KMS-11 (cell line): ENCODE measurements at regions not wholly inside any gene's neighbourhood (a gene's known extent, or its start where the extent isn't known, plus 50 kb on each side); places are given as distances from the start of the nearest gene placed in this dataset.
"Not testable (repeated sequence)": the region's sequence is repeated elsewhere in the genome, so short reads cannot be mapped to it uniquely, and the experiment has no call there.

ENCODE experiments used
- H2AFZ ChIP-seq: fragments of 200-600 bp; sonication (generic); 2 replicates; pipeline ENCODE4 v1.6.1; 2016; ENCODE audit warnings: antibody characterized with exemption, mixed run types, low read depth
- H3K27ac ChIP-seq: fragments of 200-600 bp; sonication (generic); 2 replicates; pipeline ENCODE4 v1.6.1; 2016; ENCODE audit warnings: mild to moderate bottlenecking, mixed run types
- H3K27me3 ChIP-seq: fragments of 200-600 bp; sonication (generic); 2 replicates; pipeline ENCODE4 v1.6.1; 2017; ENCODE audit warnings: mild to moderate bottlenecking, low read depth, mixed run types, moderate library complexity; ENCODE audit not compliant: insufficient read depth
- H3K36me3 ChIP-seq: fragments of 200-600 bp; sonication (generic); 2 replicates; pipeline ENCODE4 v1.6.1; 2017; ENCODE audit warnings: mild to moderate bottlenecking, mixed run types; ENCODE audit not compliant: insufficient read depth
- H3K4me1 ChIP-seq: fragments of 200-600 bp; sonication (generic); 2 replicates; pipeline ENCODE4 v1.6.1; 2016; ENCODE audit warnings: mild to moderate bottlenecking, low read depth, mixed run types; ENCODE audit not compliant: poor library complexity, severe bottlenecking
- H3K4me2 ChIP-seq: fragments of 200-600 bp; sonication (generic); 2 replicates; pipeline ENCODE4 v1.7.0; 2016; ENCODE audit warnings: mild to moderate bottlenecking, mixed run types
- H3K4me3 ChIP-seq: fragments of 200-600 bp; sonication (generic); IDR thresholded peaks from 2 replicates; pipeline ENCODE4 v1.6.1; 2017; ENCODE audit warnings: low read depth, low read length, mixed read lengths; ENCODE audit not compliant: insufficient read depth
- H3K79me2 ChIP-seq: fragments of 200-600 bp; sonication (generic); 2 replicates; pipeline ENCODE4 v1.6.1; 2016; ENCODE audit warnings: low read depth, mixed run types; ENCODE audit not compliant: insufficient read depth
- H3K9ac ChIP-seq: fragments of 200-600 bp; sonication (generic); 2 replicates; pipeline ENCODE4 v1.6.1; 2016; ENCODE audit warnings: mild to moderate bottlenecking, mixed run types
- H4K20me1 ChIP-seq: fragments of 200-600 bp; sonication (generic); 2 replicates; pipeline ENCODE4 v1.6.1; 2016; ENCODE audit warnings: mild to moderate bottlenecking, mixed run types; ENCODE audit not compliant: insufficient read depth
- TF ChIP-seq, protein P1 (sequence below): fragments of 200-600 bp; sonication (generic); conservative IDR thresholded peaks from 2 replicates; pipeline ENCODE4 v1.6.1; 2017; ENCODE audit warnings: low read depth, mild to moderate bottlenecking, antibody characterized with exemption, low read length, moderate library complexity, mixed read lengths

DNA sequence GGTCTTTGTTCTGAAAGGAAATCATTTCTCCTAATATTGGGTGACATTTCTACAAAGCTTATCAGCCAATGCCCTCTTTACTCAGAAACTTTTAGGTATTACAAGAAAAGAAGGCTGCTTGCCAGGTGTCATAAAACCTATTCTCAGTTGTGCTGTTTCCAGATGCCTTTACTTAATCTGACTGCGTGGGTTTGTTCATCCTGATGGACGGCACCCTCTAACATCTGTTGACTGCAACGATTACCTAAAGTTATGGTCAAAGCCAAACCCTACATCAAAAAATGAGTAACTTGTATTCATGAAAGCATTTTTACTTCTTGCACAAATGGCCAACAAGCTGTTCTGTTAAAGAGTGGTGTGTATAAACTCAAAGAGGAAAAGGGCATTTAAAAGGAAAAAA lies 207.7 kb upstream of the PDZRN3 start:
- Histone ChIP-seq H3K36me3 (no peaks in the 10 kb centered on the region), H3K4me2 (no peak overlapping the region), H3K27me3 (no peaks in the 10 kb centered on the region), H4K20me1 (no peaks in the 10 kb centered on the region), H2AFZ (no peak overlapping the region), H3K27ac (no peak overlapping the region), H3K4me1 (no peaks in the 10 kb centered on the region), H3K79me2 (no peaks in the 10 kb centered on the region), H3K9ac (no peak overlapping the region), H3K4me3 (no peak overlapping the region)
- TF ChIP-seq, protein P1, sequence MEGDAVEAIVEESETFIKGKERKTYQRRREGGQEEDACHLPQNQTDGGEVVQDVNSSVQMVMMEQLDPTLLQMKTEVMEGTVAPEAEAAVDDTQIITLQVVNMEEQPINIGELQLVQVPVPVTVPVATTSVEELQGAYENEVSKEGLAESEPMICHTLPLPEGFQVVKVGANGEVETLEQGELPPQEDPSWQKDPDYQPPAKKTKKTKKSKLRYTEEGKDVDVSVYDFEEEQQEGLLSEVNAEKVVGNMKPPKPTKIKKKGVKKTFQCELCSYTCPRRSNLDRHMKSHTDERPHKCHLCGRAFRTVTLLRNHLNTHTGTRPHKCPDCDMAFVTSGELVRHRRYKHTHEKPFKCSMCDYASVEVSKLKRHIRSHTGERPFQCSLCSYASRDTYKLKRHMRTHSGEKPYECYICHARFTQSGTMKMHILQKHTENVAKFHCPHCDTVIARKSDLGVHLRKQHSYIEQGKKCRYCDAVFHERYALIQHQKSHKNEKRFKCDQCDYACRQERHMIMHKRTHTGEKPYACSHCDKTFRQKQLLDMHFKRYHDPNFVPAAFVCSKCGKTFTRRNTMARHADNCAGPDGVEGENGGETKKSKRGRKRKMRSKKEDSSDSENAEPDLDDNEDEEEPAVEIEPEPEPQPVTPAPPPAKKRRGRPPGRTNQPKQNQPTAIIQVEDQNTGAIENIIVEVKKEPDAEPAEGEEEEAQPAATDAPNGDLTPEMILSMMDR, result no peak

DNA sequence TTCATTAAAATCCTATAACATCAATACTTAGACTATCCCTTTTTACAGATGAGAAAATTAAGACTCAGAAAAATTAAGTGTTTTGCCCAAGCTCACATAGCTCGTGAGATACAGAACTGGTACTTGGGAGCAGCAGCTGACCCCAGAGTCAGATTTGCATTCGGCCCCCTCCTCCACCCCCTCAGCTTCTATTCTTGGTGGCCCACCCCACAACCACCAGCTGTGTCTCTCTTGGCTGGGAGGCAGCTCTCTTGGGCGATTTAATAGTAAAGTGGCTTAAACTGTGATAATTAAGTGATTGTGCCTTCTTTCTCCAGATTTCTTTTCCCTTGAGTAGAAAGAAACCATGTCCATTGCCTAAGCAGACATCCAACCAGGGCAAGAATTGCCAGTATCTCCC lies 203.6 kb upstream of the PDZRN3 start:
- Histone ChIP-seq H3K27me3 (no peaks in the 10 kb centered on the region), H3K79me2 (no peaks in the 10 kb centered on the region), H2AFZ (no peak overlapping the region), H3K27ac (no peak overlapping the region), H3K4me1 (no peaks in the 10 kb centered on the region), H3K4me2 (no peak overlapping the region), H3K4me3 (no peak overlapping the region), H3K9ac (no peak overlapping the region), H4K20me1 (no peaks in the 10 kb centered on the region), H3K36me3 (no peaks in the 10 kb centered on the region)
- TF ChIP-seq, protein P1, result no peak

DNA sequence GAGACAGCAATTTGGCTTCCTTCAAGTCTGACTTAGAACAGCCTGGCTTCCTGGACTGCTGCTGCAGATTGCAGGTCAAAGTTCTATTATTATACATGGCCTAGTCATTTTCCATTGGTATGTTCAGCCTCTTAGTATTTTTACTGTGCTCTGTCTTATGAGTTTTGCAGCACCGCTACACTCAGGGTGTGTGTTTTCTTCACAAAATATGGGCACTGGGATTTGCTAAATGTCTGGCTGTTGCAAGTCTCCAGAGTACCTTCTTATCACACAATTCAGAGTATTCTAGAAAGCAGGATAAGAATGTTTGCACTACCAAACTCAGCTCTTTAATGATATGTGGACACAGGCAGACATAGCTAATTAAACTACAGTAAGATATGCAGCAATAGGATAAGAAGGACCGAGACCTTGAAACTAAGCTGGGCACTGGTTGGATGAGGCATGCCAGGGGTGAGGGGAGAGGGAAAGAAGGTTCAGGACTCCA lies 203.0 kb upstream of the PDZRN3 start:
- Histone ChIP-seq H3K79me2 (no peaks in the 10 kb centered on the region), H3K27ac (no peak overlapping the region), H3K9ac (no peak overlapping the region), H2AFZ (no peak overlapping the region), H3K27me3 (no peaks in the 10 kb centered on the region), H3K4me2 (no peak overlapping the region), H4K20me1 (no peaks in the 10 kb centered on the region), H3K4me1 (no peaks in the 10 kb centered on the region), H3K36me3 (no peaks in the 10 kb centered on the region), H3K4me3 (no peak overlapping the region)
- TF ChIP-seq, protein P1, result no peak

DNA sequence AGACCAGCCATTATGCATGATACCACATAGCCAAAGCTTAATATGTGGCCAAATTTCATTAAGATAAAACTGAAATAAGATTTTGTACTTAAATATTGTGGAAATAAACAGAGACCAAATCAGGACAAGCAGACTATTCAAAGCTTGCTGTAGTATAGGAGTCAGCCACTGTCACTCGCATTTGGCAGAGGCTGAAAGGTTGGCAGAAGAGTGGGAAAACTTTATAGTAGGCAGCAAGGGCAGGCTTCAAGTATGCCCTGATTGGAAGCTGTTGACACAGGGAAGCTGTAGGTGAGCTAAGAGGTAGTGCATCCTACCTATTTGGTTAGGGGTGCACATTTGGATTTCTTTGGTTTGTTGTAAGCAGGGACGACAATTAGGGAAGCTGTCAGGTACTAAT lies 202.5 kb upstream of the PDZRN3 start:
- TF ChIP-seq, protein P1, result no peak
- Histone ChIP-seq H3K4me2 (no peak overlapping the region), H3K79me2 (no peaks in the 10 kb centered on the region), H3K36me3 (no peaks in the 10 kb centered on the region), H3K27ac (no peak overlapping the region), H4K20me1 (no peaks in the 10 kb centered on the region), H2AFZ (no peak overlapping the region), H3K4me3 (no peak overlapping the region), H3K4me1 (no peaks in the 10 kb centered on the region), H3K27me3 (no peaks in the 10 kb centered on the region), H3K9ac (no peak overlapping the region)

DNA sequence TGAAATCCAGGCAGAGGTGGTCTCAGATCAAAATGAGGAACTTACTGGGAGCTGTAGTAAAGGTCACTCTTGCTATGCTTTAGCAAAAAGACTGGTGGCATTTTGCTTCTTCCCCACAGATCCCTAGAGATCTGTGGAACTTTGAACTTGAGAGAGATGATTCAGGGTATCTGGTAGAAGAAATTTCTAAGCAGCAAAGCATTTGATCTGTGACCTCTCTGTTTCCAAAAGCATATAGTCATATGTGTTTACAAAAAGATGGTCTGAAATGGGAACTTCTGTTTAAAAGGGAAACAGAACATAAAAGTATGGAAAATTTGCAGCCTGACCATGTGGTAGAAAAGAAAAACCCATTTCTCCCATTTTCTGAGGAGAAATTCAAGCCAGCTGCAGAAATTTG lies 196.2 kb upstream of the PDZRN3 start:
- not testable (repeated sequence) for H3K79me2 ChIP-seq, H3K4me3 ChIP-seq, H3K4me1 ChIP-seq, H3K27ac ChIP-seq, H3K36me3 ChIP-seq, H3K9ac ChIP-seq, H2AFZ ChIP-seq, H4K20me1 ChIP-seq, H3K4me2 ChIP-seq, H3K27me3 ChIP-seq
